NCI-H1105 (cell line): ENCODE measurements at regions not wholly inside any gene's neighbourhood (a gene's known extent, or its start where the extent isn't known, plus 50 kb on each side); places are given as distances from the start of the nearest gene placed in this dataset.

ENCODE experiments used
- DNase-seq: peaks from one replicate; lab custom pipeline; 2025; lab: John Stamatoyannopoulos, UW

- DNase-seq, result no peak
Observed at GRCh38 chr14:56868660-56869059, 58.4 kb upstream of the OTX2 start.

GRCh38 chr14:56862836-56863235 is 52.6 kb upstream of the OTX2 start:
- DNase-seq, result no peak

GRCh38 chr14:56860441-56860840 is 50.2 kb upstream of the OTX2 start:
- no peak for DNase-seq
